ENCODE measurements at regions not wholly inside any gene's neighbourhood (a gene's known extent, or its start where the extent isn't known, plus 50 kb on each side); places are given as distances from the start of the nearest gene placed in this dataset.

- TF ChIP-seq YY1 (tag by site-specific recombination; IDR thresholded peaks at IDR 0.05) (no peak), PBX3 (CRISPR knock-in tag; IDR thresholded peaks at IDR 0.05) (no peak), TRIM28 (IDR thresholded peaks at IDR 0.05; ENCODE audit: borderline replicate concordance, low read length) (no peak), ZBTB44 (tag by site-specific recombination; IDR thresholded peaks at IDR 0.05) (no peak), GLIS2 (tag by site-specific recombination; IDR thresholded peaks at IDR 0.05) (no peak), ZNF658 (tag by site-specific recombination; IDR thresholded peaks at IDR 0.05) (no peak)
- TF ChIP-seq, protein P1, sequence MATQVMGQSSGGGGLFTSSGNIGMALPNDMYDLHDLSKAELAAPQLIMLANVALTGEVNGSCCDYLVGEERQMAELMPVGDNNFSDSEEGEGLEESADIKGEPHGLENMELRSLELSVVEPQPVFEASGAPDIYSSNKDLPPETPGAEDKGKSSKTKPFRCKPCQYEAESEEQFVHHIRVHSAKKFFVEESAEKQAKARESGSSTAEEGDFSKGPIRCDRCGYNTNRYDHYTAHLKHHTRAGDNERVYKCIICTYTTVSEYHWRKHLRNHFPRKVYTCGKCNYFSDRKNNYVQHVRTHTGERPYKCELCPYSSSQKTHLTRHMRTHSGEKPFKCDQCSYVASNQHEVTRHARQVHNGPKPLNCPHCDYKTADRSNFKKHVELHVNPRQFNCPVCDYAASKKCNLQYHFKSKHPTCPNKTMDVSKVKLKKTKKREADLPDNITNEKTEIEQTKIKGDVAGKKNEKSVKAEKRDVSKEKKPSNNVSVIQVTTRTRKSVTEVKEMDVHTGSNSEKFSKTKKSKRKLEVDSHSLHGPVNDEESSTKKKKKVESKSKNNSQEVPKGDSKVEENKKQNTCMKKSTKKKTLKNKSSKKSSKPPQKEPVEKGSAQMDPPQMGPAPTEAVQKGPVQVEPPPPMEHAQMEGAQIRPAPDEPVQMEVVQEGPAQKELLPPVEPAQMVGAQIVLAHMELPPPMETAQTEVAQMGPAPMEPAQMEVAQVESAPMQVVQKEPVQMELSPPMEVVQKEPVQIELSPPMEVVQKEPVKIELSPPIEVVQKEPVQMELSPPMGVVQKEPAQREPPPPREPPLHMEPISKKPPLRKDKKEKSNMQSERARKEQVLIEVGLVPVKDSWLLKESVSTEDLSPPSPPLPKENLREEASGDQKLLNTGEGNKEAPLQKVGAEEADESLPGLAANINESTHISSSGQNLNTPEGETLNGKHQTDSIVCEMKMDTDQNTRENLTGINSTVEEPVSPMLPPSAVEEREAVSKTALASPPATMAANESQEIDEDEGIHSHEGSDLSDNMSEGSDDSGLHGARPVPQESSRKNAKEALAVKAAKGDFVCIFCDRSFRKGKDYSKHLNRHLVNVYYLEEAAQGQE (tag by site-specific recombination; IDR thresholded peaks at IDR 0.05), result no peak
- TF ChIP-seq, protein P2, sequence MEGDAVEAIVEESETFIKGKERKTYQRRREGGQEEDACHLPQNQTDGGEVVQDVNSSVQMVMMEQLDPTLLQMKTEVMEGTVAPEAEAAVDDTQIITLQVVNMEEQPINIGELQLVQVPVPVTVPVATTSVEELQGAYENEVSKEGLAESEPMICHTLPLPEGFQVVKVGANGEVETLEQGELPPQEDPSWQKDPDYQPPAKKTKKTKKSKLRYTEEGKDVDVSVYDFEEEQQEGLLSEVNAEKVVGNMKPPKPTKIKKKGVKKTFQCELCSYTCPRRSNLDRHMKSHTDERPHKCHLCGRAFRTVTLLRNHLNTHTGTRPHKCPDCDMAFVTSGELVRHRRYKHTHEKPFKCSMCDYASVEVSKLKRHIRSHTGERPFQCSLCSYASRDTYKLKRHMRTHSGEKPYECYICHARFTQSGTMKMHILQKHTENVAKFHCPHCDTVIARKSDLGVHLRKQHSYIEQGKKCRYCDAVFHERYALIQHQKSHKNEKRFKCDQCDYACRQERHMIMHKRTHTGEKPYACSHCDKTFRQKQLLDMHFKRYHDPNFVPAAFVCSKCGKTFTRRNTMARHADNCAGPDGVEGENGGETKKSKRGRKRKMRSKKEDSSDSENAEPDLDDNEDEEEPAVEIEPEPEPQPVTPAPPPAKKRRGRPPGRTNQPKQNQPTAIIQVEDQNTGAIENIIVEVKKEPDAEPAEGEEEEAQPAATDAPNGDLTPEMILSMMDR (tag by site-specific recombination; IDR thresholded peaks at IDR 0.05), result no peak
These were observed 201.0 kb upstream of the ADARB2 start for GRCh38 chr10:1938317-1938716.
